Thyroid gland (tissue), 4 donors: ENCODE measurements at regions not wholly inside any gene's neighbourhood (a gene's known extent, or its start where the extent isn't known, plus 50 kb on each side); places are given as distances from the start of the nearest gene placed in this dataset.

Source experiments
- DNase-seq, 2 donors: peaks; one replicate each; pipeline ENCODE4 v3.0.0-alpha.2; 2019
- H3K27ac ChIP-seq, 3 donors: fragments of 200-600 bp; sonication (generic); 1 replicate in 2 of 3; 2 replicates in 1 of 3; pipeline ENCODE4 v1.5.1; 2016 to 2019; ENCODE audit warnings: mild to moderate bottlenecking in 1 of 3, moderate library complexity in 1 of 3
- H3K27me3 ChIP-seq: fragments of 200-600 bp; sonication (generic); one replicate; pipeline ENCODE4 v1.5.1; 2019
- H3K36me3 ChIP-seq, 2 donors: fragments of 200-600 bp; sonication (generic); one replicate each; pipeline ENCODE4 v1.5.1; 2016 to 2019
- H3K4me1 ChIP-seq, 2 donors: fragments of 200-600 bp; sonication (generic); one replicate each; pipeline ENCODE4 v1.5.1; 2017 to 2019
- H3K4me3 ChIP-seq, 3 donors: fragments of 200-600 bp; sonication (generic); replicated peaks in 1 of 3; 1 replicate in 2 of 3; 2 replicates in 1 of 3; pipeline ENCODE4 v1.5.1; 2016; ENCODE audit warnings: mild to moderate bottlenecking in 1 of 3
- H3K9me3 ChIP-seq: fragments of 200-600 bp; sonication (generic); one replicate; pipeline ENCODE4 v1.5.1; 2017
- POLR2A ChIP-seq, 2 donors: fragments of 450-650 bp; IDR thresholded peaks; one replicate each; pipeline ENCODE4 v1.6.1; 2017; ENCODE audit warnings: antibody characterized with exemption in 2 of 2, mild to moderate bottlenecking in 2 of 2, moderate library complexity in 1 of 2
- WGBS, 2 donors: methylation state at CpG; one replicate each; pipeline ENCODE4 v1.1.5; 2017; 5-methylcytosine and 5-hydroxymethylcytosine counted together
- intact Hi-C: fragments of 100-400 bp; cut with DNase I; formaldehyde crosslinking; loops from one replicate; pipeline ENCODE4 v1.15.1; 2023
- TF ChIP-seq, protein P1 (sequence below), 6 experiments: fragments of 200-600 bp in 3 of 6; fragments of 450-650 bp in 3 of 6; sonication (generic) in 3 of 6; IDR thresholded peaks; one replicate each; pipeline ENCODE4 v1.5.1; 2016 to 2019; ENCODE audit warnings: antibody characterized with exemption in 6 of 6, mild to moderate bottlenecking in 2 of 6, inconsistent platforms in 1 of 6, moderate library complexity in 1 of 6

DNA sequence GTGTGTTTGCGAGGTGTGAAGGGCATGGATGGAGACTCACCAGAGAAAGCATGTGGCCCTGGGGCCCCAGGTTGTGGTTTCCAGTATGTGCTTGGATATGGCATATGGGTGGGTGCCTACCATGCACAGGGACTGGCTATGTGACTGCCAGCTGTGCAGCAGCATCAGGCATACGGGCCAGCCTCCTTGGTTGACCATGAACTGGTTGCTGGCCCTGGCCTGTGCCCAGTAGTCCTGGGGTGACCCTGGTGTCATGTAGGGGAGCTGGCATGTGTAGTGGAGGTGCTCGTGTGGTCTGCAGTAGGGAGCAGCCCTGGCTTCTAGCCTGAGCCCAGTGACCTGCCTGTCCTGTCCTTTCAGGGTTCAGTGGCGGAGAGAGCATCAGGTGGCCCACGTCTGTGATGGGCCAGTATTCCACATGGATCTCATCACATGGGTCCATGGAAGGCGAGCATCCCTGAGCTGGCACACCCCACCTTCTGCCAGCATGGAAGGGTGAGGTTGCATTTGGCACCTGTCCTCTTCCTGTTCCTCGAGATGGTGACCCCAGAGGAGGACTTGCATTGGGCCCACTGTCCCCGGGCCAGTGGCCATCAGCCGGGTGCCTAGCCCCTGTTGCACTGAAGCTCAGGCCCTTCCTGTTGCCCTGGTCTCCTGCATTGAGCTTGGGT is 228.9 kb downstream of the SNRPN start:
- intact Hi-C loops = no loop called here
- no peaks in the 10 kb centered on the region for H3K4me1 ChIP-seq
- no peak overlapping the region for H3K27ac ChIP-seq
- H3K4me3 ChIP-seq = no peak overlapping the region
- DNase-seq = no peak
- no peaks in the 10 kb centered on the region for H3K36me3 ChIP-seq
- no peaks in the 10 kb centered on the region for H3K27me3 ChIP-seq
- TF ChIP-seq, protein P1, sequence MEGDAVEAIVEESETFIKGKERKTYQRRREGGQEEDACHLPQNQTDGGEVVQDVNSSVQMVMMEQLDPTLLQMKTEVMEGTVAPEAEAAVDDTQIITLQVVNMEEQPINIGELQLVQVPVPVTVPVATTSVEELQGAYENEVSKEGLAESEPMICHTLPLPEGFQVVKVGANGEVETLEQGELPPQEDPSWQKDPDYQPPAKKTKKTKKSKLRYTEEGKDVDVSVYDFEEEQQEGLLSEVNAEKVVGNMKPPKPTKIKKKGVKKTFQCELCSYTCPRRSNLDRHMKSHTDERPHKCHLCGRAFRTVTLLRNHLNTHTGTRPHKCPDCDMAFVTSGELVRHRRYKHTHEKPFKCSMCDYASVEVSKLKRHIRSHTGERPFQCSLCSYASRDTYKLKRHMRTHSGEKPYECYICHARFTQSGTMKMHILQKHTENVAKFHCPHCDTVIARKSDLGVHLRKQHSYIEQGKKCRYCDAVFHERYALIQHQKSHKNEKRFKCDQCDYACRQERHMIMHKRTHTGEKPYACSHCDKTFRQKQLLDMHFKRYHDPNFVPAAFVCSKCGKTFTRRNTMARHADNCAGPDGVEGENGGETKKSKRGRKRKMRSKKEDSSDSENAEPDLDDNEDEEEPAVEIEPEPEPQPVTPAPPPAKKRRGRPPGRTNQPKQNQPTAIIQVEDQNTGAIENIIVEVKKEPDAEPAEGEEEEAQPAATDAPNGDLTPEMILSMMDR (IDR thresholded peaks at IDR 0.05) = no peak
- TF ChIP-seq POLR2A (IDR thresholded peaks at IDR 0.05) = no peak
- 86 to 100% methylated on average over 1 to 4 of the region's 9 CpGs for WGBS, 2 donors
- H3K9me3 ChIP-seq = no peaks in the 10 kb centered on the region

DNA sequence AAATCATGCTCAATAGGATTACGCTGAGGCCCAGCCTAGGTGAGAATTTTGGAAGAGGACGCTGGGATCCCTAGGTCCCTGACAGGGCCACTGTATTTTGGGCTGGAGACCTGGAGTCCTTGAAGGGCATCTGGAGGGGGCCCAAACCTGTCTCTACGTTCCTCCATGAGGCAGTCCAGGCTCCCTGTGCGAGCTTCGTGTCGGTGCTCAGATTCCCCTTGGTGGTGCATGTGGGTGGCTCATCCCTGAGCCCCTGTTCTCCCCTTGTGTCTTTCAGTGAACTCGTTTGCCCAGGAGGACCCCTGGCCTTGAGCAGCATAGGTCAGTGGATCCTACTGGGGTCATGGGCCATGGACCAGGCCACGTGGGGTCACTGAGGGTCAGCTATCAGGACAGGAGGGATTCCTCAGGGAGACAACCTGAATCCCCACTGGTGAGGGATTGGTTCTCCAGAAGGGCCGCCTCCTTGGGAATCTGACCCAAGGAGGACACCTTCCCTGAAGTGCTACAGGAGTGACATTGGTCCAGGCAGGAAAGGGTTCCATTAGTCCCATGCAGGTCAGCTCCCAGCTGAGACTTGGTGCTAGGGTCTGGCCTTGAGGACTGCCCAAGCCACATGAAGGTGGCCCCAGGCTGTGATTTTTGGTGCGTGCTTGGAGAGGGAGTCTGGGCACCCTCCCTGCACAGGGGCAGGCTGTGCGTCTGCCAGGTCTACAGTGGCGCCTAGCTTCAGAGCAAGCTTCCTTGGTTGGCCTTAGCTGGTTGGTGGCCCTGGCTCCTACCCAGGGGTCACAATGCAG is 229.8 kb downstream of the SNRPN start:
- WGBS, 2 donors = 89% methylated on average over 5 of the region's 12 CpGs; no CpG with 5 or more reads in 1 of the 2 donors
- TF ChIP-seq, protein P1 (IDR thresholded peaks at IDR 0.05) = no peak
- TF ChIP-seq POLR2A (IDR thresholded peaks at IDR 0.05) = no peak
- H3K27ac ChIP-seq = no peak overlapping the region
- no peaks in the 10 kb centered on the region for H3K27me3 ChIP-seq
- H3K36me3 ChIP-seq = no peaks in the 10 kb centered on the region
- H3K4me3 ChIP-seq = no peak overlapping the region
- intact Hi-C loops = no loop called here
- no peaks in the 10 kb centered on the region for H3K4me1 ChIP-seq
- no peaks in the 10 kb centered on the region for H3K9me3 ChIP-seq
- DNase-seq = no peak

DNA sequence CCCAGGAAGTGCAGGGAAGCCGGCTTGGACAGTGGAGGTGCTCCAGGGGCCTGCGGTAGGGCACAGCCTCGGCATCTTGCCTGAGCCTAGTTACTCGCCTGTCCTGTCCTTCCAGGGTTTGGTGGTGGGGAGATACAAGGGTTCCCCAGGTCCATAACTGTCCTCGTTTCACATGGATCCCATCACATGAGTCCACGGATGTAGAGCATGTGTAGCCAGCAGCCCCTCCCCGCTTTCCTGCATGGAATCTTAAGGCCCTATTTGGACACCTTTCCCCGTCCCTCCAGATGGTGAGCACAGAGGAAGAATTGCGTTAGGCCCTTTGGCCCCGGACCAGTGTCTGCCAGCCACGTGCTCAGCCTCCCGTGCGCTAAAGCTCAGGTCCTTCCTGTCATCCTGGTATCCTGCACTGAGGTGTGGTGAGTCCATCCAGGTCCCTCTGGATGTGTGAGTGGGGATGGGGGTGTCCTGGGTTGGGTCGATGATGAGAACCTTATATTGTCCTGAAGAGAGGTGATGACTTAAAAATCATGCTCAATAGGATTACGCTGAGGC is 230.4 kb downstream of the SNRPN start:
- no peak for DNase-seq
- no peaks in the 10 kb centered on the region for H3K36me3 ChIP-seq
- TF ChIP-seq, protein P1 (IDR thresholded peaks at IDR 0.05) = no peak
- no peak for TF ChIP-seq POLR2A (IDR thresholded peaks at IDR 0.05)
- intact Hi-C loops = no loop called here
- no peak overlapping the region for H3K27ac ChIP-seq
- H3K4me3 ChIP-seq = no peak overlapping the region
- no peaks in the 10 kb centered on the region for H3K27me3 ChIP-seq
- H3K9me3 ChIP-seq = no peaks in the 10 kb centered on the region
- 85 to 87% methylated on average over 11 to 15 of the region's 15 CpGs for WGBS, 2 donors
- no peaks in the 10 kb centered on the region for H3K4me1 ChIP-seq

DNA sequence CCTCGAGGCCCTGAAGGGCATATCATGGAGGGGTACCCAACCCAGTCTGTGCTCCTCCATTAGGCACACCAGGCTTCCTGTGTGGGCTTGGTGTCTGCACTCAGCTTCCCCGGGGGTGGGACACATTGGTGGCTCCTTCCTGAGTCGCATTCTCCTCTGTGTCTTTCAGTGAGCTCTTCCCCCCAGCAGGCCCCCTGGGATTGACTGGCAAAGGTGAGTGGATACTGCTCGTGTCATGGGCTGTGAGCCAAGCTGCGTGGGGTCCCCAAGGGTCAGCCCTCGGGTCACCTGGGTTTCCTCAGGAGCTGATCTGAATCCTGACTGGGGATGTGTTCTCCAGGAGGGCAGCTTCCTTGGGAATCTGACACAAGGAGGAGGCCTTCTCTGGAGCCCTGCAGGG is 231.0 kb downstream of the SNRPN start:
- no peaks in the 10 kb centered on the region for H3K9me3 ChIP-seq

More for the DNA sequence above, 231.0 kb downstream of the SNRPN start:
- no peak overlapping the region for H3K27ac ChIP-seq
- H3K4me1 ChIP-seq = no peaks in the 10 kb centered on the region
- DNase-seq = no peak
- no peak overlapping the region for H3K4me3 ChIP-seq
- no peaks in the 10 kb centered on the region for H3K27me3 ChIP-seq
- intact Hi-C loops = no loop called here
- no peaks in the 10 kb centered on the region for H3K36me3 ChIP-seq
- 88 to 89% methylated on average over 5 to 6 of the region's 6 CpGs for WGBS, 2 donors
- no peak for TF ChIP-seq POLR2A (IDR thresholded peaks at IDR 0.05)
- TF ChIP-seq, protein P1 (IDR thresholded peaks at IDR 0.05) = no peak
